ENCODE measurements at regions not wholly inside any gene's neighbourhood (a gene's known extent, or its start where the extent isn't known, plus 50 kb on each side); places are given as distances from the start of the nearest gene placed in this dataset.

DNA sequence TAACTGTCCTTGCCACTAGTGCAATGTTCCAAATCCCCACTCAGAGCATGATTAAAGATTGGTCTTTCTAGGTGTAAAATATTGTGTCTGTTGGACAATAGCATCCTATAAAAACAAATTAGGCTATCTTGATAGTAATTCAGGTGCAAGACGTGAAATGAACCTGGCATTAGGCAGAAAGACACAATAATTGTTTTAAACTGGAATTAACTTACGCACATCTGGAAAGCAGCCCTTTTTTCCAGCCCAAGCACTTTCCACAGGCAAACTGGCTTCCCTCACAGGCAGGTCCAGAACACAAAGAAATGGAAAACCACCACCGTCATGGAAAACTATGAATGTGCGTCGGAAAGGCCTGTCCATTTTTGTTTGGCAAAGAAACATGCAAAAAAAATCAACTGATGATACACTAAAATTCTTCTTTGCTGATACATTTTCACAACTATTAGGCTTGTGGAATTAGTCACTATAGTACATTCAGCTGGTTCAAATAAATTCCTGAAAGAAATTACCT lies 474.7 kb upstream of the IL12A start:
- TF ChIP-seq POLR2AphosphoS5 (IDR thresholded peaks at IDR 0.05; ENCODE audit: low read depth, low read length): no peak
- no peak for TF ChIP-seq POLR2A (IDR thresholded peaks at IDR 0.05; ENCODE audit: low read depth, low read length)
- TF ChIP-seq SPI1 (IDR thresholded peaks at IDR 0.05; ENCODE audit: low read depth, low read length): no peak
- TF ChIP-seq TAF1 (IDR thresholded peaks at IDR 0.05; ENCODE audit: low read depth, low read length): no peak
- no peak for TF ChIP-seq POU2F2 (IDR thresholded peaks at IDR 0.05; ENCODE audit: low read depth, low read length)
- TF ChIP-seq PAX5 (IDR thresholded peaks at IDR 0.05; ENCODE audit: insufficient read depth, low read length, severe bottlenecking): no peak
